HG03060 (cell line): ENCODE measurements at regions not wholly inside any gene's neighbourhood (a gene's known extent, or its start where the extent isn't known, plus 50 kb on each side); places are given as distances from the start of the nearest gene placed in this dataset.

Experiments used
- ATAC-seq: cut with Tn5 transposase; IDR thresholded peaks from one replicate; pipeline ENCODE4 v1.9.1; 2021; ENCODE audit warnings: low read depth, moderate number of reproducible peaks; ENCODE audit not compliant: unreplicated experiment

- no peak for ATAC-seq
These were observed 275.7 kb upstream of the THBS1 start for GRCh38 chr15:39304931-39305728.

- ATAC-seq: no peak
These were observed 270.2 kb upstream of the THBS1 start for GRCh38 chr15:39310633-39311032.

- ATAC-seq: no peak
These were observed 267.9 kb upstream of the THBS1 start for GRCh38 chr15:39312984-39313383.

- no peak for ATAC-seq
These were observed 267.4 kb upstream of the THBS1 start for GRCh38 chr15:39313467-39313866.

- ATAC-seq: no peak
These were observed 267.0 kb upstream of the THBS1 start for GRCh38 chr15:39313881-39314280.

GRCh38 chr15:39315206-39315850 is 265.6 kb upstream of the THBS1 start:
- ATAC-seq: no peak

DNA sequence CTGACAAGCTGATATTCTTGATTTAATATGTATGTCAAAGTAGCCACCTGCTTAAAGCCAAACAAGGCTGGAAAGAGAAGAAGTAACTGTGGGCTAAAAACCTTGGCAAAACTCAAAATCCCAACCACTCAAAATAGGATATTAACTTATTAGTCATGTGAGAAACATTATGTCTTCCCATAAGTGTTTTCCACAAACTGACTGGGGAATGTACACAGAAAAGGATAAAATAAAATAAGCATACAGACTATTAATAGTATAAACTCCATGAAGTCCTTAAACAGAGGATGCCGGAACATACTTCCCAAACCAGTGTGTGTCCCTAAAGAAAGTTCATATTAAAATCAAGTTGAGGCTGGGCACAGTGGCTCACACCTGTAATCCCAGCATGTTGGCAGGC is 263.7 kb upstream of the THBS1 start:
- ATAC-seq: no peak

DNA sequence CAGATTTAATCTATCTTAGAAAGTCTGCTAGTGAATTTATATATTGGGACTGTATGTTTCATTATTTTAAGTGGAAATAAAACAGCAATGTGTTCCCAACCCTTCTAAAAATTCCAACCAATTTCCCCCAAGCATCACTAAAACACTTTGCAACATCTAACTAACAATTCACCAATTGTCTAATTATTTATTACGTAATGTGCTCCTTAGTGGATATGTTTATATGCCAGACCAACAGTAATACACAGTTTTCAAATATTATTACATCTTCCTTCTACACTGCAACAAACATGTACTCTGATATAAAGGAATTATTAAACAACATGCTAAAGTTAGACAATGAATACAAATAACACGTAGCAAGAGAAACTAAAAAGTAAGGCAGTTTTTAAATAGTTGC is 262.6 kb upstream of the THBS1 start:
- ATAC-seq: no peak

- ATAC-seq: no peak
These were observed 260.5 kb upstream of the THBS1 start for GRCh38 chr15:39320355-39320754.

DNA sequence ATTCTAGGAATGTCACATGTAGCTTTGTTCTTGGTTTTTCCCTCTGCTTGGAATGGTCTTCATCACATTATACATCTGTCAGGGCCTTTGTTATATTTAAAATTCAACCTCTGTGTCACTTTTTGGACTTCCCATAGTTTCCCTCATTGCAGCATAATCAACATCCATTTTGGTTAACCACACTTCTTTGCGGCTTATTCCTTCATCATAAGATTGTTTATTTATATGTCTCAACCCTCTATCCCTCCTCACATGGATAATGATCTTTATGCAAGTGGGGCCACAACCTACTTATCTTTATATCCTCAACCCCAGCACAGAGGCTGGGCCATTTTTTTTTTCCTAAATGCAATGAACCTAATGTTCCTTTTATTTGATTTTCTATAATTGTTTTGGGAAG is 260.0 kb upstream of the THBS1 start:
- ATAC-seq: no peak

DNA sequence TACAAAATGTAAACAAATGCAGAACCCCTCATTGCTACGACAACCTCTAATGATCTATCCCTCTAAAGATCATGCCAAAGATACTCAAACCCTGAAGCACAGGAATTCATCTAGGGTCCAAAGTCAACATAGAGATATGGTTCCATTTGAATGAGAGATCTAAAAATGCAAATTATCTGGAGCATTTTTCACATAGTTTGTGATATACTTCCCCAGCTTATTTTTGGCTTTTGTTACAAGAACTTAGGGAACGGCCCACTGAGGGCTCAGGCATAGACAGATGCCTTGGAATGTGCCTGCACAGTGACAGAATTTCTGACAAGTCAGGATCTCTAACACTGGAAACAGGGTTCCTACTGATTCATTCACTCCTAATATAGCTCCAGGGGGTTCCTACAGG is 258.9 kb upstream of the THBS1 start:
- ATAC-seq: no peak

DNA sequence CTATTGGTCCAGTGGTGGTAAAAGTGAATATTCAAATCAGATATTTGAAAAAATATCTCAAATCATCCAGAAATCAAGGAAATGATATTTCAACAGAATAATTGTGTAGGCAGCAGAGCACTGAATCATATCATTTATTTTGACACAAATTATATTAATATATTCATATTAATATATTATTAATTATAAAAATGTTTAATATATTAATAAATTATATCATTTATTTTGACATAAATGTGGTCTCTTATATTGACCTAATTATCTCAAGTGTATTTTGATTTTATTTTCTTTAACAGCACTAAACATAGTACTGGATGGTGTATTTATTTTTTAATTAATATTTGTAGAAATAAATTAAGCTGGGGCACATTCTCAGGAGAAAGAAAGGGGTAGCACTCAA is 257.7 kb upstream of the THBS1 start:
- ATAC-seq: no peak

GRCh38 chr15:39323706-39324105 is 257.2 kb upstream of the THBS1 start:
- no peak for ATAC-seq

GRCh38 chr15:39326306-39326975 is 254.4 kb upstream of the THBS1 start:
- no peak for ATAC-seq

- no peak for ATAC-seq
These were observed 253.7 kb upstream of the THBS1 start for GRCh38 chr15:39327005-39327730.

DNA sequence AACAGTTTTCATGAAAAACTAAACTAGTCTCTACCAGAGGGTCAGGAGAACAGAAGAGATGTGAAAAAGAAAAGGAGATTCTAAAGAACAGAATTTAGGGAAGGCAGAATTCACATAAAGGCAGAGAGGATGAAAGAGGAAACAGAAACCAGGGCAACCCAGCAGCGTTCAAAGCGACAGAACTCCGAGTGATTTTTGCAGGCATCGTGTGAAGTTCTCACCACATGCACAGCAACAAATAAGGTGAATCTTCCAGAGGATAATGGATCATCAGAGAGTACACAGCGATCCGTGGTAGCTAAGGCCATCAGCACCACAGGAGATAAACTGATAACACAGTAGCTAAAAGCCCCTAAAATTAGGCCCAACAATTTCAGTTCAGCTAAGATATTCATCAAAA is 250.8 kb upstream of the THBS1 start:
- no peak for ATAC-seq

DNA sequence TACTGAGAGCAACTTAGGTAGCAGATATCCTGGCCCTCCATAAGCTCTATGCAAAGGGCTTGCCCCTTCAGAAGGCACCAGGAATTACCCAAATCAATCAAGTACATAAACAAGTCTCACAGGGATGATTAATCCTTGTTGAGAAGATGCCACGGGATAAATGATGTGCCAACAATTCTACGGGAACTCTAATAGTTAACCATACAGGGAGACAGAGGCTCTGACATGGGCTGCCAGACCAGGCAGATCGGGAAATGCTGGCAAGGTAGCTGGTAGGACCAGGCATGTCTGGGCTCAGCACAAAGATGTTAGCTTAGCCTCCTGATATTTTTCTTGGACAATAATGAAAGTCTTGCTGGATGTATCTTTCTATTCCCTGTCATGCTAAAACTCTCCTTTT is 249.3 kb upstream of the THBS1 start:
- no peak for ATAC-seq

- ATAC-seq: no peak
These were observed 248.0 kb upstream of the THBS1 start for GRCh38 chr15:39332846-39333245.

GRCh38 chr15:39333393-39333792 is 247.5 kb upstream of the THBS1 start:
- ATAC-seq: no peak

DNA sequence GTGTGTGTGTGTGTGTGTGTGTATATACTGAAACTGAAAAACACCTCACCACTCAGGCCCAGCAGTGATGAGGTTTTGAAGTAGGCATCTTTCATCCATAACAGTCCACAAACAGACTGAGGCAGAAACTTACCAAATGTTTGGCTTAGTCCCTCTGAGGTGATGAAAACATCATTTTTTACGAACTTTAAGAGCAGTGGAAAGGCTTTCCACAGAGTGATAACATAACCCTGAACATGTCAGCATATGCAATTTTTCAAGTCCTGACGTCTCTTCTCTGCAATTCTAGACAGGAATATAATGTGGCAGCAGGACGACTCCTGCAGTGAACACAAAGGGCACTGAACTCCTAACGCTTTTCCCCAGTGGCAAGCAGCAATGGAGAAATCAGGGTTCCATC is 247.0 kb upstream of the THBS1 start:
- no peak for ATAC-seq

DNA sequence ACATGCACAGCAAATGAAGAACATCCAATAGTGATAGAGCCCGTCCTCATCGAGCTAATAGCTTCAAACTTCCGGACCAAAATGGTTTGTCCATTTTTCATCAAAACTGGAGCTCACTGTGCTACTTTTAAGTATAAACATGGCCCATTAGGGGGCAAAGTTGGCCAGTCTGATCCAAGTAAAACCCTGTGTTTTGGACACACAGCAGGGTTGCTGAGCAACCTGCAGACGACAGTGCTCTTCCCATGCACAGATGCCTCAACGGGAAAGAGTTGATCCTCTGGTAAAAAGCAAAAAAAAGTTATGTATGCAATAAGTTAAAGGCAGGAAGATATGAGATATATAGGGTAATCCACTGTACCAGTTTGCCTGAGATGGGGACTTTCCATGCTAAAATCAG is 244.0 kb upstream of the THBS1 start:
- no peak for ATAC-seq
